K562 (cell line): ENCODE measurements at regions not wholly inside any gene's neighbourhood (a gene's known extent, or its start where the extent isn't known, plus 50 kb on each side); places are given as distances from the start of the nearest gene placed in this dataset.

ENCODE experiments used
- CHD7 ChIP-seq: fragments of 200-600 bp; sonication (generic); IDR thresholded peaks from one replicate; pipeline ENCODE4 v1.6.1; 2012; ENCODE audit warnings: mild to moderate bottlenecking, low read depth, low read length, inconsistent platforms
- CTCF ChIP-seq, 3 experiments: IDR thresholded peaks in 2 of 3; conservative IDR thresholded peaks in 1 of 3; 2 replicates each; pipeline ENCODE4 v1.5.1; 2011 to 2012; ENCODE audit warnings: low read length in 3 of 3, mild to moderate bottlenecking in 3 of 3, control low read depth in 2 of 3, improper control_type of control experiment in 1 of 3, inconsistent platforms in 1 of 3, low read depth in 1 of 3, mixed read lengths in 1 of 3, moderate library complexity in 1 of 3; ENCODE audit not compliant: insufficient read depth in 2 of 3
- GABPB1 ChIP-seq: sonication (generic); formaldehyde crosslinking; IDR thresholded peaks from 2 replicates; pipeline ENCODE4 v1.8.0; 2022; ENCODE audit warnings: mild to moderate bottlenecking, missing genetic modification reagents
- POLR2AphosphoS2 ChIP-seq: IDR thresholded peaks from 2 replicates; pipeline ENCODE4 v1.6.1; 2012; ENCODE audit warnings: low read length, improper control_type of control experiment

GRCh38 chr10:8700689-8701088 lies 646.2 kb downstream of the GATA3 start:
- TF ChIP-seq CHD7 (no peak), GABPB1 (CRISPR knock-in tag) (no peak), POLR2AphosphoS2 (no peak), CTCF (IDR thresholded peaks at IDR 0.05 in 2 of 3, conservative IDR thresholded peaks at IDR 0.05 in 1 of 3; ENCODE audit: insufficient read depth in 2 of 3, low read depth in 1 of 3, low read length in 3 of 3) (no peak)
